Lower lobe of right lung (tissue), 2 donors: ENCODE measurements at regions not wholly inside any gene's neighbourhood (a gene's known extent, or its start where the extent isn't known, plus 50 kb on each side); places are given as distances from the start of the nearest gene placed in this dataset.

Experiments used
- ATAC-seq, 2 donors: fragments of 200-7000 bp; cut with Tn5 transposase; one replicate each; pipeline ENCODE4 v1.9.1; 2020 to 2022; ENCODE audit warnings: mild to moderate bottlenecking in 2 of 2, moderate library complexity in 2 of 2
- DNase-seq: peaks from one replicate; pipeline ENCODE4 v3.0.0-alpha.2; 2020
- H3K27ac ChIP-seq: fragments of 200-600 bp; one replicate; pipeline ENCODE4 v1.8.0; 2022
- H3K27me3 ChIP-seq: fragments of 200-600 bp; one replicate; pipeline ENCODE4 v1.8.0; 2022; ENCODE audit warnings: low read depth
- H3K36me3 ChIP-seq: fragments of 200-600 bp; one replicate; pipeline ENCODE4 v1.8.0; 2022; ENCODE audit warnings: mild to moderate bottlenecking
- H3K4me1 ChIP-seq: fragments of 200-600 bp; one replicate; pipeline ENCODE4 v1.8.0; 2022
- H3K4me3 ChIP-seq: fragments of 200-600 bp; one replicate; pipeline ENCODE4 v1.8.0; 2022; ENCODE audit warnings: mild to moderate bottlenecking
- H3K9me3 ChIP-seq: fragments of 200-600 bp; one replicate; pipeline ENCODE4 v1.8.0; 2022
- intact Hi-C: fragments of 100-400 bp; cut with DNase I; formaldehyde crosslinking; loops from one replicate; pipeline ENCODE4 v1.11.0; 2022
- TF ChIP-seq, protein P1 (sequence below): fragments of 200-600 bp; IDR thresholded peaks from one replicate; pipeline ENCODE4 v1.8.0; 2022; ENCODE audit warnings: antibody characterized with exemption, mild to moderate bottlenecking
- donor health status: DM: no; HTN: yes; CAD: no; lungs with severe emphysema.

DNA sequence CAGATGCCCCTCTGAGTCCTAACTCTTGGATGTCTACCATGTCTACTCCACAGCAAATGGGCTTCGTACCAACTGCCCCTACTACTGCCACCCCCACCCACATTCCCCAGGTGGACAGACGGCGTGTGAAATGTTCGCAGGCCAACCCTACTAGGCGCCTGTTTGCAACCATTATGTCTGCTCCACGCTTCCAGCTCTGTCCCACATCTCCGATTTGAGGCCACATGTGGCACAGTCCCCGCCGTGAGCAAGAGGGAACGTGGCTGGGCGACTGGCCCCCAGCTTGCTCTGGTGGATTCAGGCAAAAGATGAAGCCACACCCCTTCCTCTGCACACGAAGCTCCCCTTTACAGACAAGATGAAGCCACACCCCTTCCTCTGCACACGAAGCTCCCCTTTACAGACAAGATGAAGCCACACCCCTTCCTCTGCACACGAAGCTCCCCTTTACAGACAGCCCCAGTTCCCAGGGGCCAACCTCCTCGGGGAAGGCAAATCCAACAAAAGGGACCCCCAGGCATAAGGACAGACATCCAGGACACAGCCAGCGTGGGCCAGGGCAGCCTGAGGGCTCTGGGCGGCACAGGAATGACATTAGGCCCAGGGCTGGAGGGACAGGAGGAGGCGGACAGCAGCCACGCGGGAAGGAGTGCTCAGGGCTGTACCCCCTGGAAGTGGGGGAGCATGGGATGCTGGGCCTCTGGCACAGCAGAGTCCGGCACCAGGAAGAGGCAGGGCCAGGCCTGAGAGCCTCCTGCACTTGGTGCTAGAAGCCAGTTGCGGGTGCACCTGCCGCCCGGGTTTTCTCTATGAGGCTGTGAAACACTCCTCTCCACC lies 106.2 kb downstream of the SHANK2 start:
- Histone ChIP-seq H3K27ac (no peak overlapping the region), H3K9me3 (no peaks in the 10 kb centered on the region), H3K27me3 (no peaks in the 10 kb centered on the region), H3K36me3 (no peaks in the 10 kb centered on the region), H3K4me1 (no peaks in the 10 kb centered on the region), H3K4me3 (no peak overlapping the region)
- no peak for DNase-seq
- no peak for ATAC-seq
- intact Hi-C loops: no loop called here
- TF ChIP-seq, protein P1, sequence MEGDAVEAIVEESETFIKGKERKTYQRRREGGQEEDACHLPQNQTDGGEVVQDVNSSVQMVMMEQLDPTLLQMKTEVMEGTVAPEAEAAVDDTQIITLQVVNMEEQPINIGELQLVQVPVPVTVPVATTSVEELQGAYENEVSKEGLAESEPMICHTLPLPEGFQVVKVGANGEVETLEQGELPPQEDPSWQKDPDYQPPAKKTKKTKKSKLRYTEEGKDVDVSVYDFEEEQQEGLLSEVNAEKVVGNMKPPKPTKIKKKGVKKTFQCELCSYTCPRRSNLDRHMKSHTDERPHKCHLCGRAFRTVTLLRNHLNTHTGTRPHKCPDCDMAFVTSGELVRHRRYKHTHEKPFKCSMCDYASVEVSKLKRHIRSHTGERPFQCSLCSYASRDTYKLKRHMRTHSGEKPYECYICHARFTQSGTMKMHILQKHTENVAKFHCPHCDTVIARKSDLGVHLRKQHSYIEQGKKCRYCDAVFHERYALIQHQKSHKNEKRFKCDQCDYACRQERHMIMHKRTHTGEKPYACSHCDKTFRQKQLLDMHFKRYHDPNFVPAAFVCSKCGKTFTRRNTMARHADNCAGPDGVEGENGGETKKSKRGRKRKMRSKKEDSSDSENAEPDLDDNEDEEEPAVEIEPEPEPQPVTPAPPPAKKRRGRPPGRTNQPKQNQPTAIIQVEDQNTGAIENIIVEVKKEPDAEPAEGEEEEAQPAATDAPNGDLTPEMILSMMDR: no peak

DNA sequence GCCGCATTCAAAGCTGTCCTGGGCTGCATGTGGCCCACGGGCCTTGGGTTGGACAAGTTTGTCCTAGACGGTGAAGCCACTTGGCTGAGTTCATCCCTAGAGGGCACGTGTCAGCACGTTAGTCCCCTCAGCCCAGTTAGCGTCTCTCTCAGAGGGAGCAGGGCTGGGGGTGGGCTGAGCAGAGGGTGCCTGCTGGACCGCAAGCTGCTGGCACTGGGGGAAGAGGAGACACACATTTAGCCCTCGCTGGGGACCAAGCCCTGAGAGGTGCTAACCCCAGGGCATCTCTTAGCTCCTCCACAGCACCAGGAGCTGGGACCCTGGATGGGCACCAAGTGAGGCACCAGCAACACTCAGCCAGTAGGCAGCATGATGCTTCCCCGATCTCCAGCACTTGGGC lies 107.0 kb downstream of the SHANK2 start:
- no peak overlapping the region for H3K4me3 ChIP-seq
- H3K9me3 ChIP-seq: no peaks in the 10 kb centered on the region
- H3K27ac ChIP-seq: no peak overlapping the region
- ATAC-seq (no peak), DNase-seq (no peak)
- TF ChIP-seq, protein P1: no peak
- no peaks in the 10 kb centered on the region for H3K36me3 ChIP-seq
- peaks cover 2% of the 10 kb centered on the region for H3K4me1 ChIP-seq
- H3K27me3 ChIP-seq: no peaks in the 10 kb centered on the region
- intact Hi-C loops: no loop called here

DNA sequence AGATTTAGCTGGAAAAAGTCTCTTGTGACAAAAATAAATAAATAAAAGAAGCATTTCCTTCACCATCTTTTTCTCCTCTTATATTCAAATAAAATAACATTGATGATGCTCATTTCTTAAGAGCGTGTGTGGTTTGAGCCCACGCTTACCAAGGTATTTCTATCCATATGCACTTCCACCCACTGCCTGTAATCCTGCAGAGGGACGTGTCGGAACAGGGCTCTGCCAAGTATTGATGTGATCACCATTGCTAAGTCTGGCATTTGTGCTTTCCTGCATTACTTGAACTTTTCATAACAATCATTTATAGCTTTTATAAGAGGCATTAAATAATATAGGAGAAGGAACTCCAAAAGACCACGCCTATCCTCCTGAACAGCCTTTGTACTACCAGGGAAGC lies 107.6 kb downstream of the SHANK2 start:
- Histone ChIP-seq H3K27ac (no peak overlapping the region), H3K9me3 (no peaks in the 10 kb centered on the region), H3K36me3 (no peaks in the 10 kb centered on the region), H3K27me3 (no peaks in the 10 kb centered on the region), H3K4me1 (peaks cover 8% of the 10 kb centered on the region), H3K4me3 (no peak overlapping the region)
- DNase-seq (no peak), ATAC-seq (no peak)
- TF ChIP-seq, protein P1: no peak
- intact Hi-C loops: no loop called here

- Histone ChIP-seq H3K27me3 (no peaks in the 10 kb centered on the region), H3K36me3 (no peaks in the 10 kb centered on the region), H3K9me3 (no peaks in the 10 kb centered on the region), H3K4me3 (no peak overlapping the region), H3K4me1 (peaks cover 11% of the 10 kb centered on the region), H3K27ac (no peak overlapping the region)
- intact Hi-C loops: no loop called here
- no peak for DNase-seq
- TF ChIP-seq, protein P1: no peak
- ATAC-seq: no peak
Measured at GRCh38 chr11:71144010-71144409, 108.4 kb downstream of the SHANK2 start.

- TF ChIP-seq, protein P1: no peak
- peak; percentile 64 for DNase-seq
Measured at GRCh38 chr11:71140206-71140919, 112.0 kb downstream of the SHANK2 start.

More at GRCh38 chr11:71140206-71140919, 112.0 kb downstream of the SHANK2 start:
- ATAC-seq: peak; percentile 58 to 79
- Histone ChIP-seq H3K27ac (no peak overlapping the region), H3K27me3 (no peaks in the 10 kb centered on the region), H3K36me3 (no peaks in the 10 kb centered on the region), H3K9me3 (no peaks in the 10 kb centered on the region), H3K4me3 (no peak overlapping the region), H3K4me1 (peaks cover 11% of the 10 kb centered on the region)
- intact Hi-C loops: no loop called here
